SW480 (cell line): ENCODE measurements at regions not wholly inside any gene's neighbourhood (a gene's known extent, or its start where the extent isn't known, plus 50 kb on each side); places are given as distances from the start of the nearest gene placed in this dataset.
"Not testable (repeated sequence)": the region's sequence is repeated elsewhere in the genome, so short reads cannot be mapped to it uniquely, and the experiment has no call there.

Experiments
- DNase-seq: peaks from one replicate; pipeline ENCODE4 v3.0.0-alpha.2; 2016; ENCODE audit warnings: low spot score

- no peak for DNase-seq
Observed at GRCh38 chr1:60657926-60658325, 424.4 kb upstream of the NFIA start.

- no peak for DNase-seq
Observed at GRCh38 chr1:60655679-60656355, 426.5 kb upstream of the NFIA start.

DNA sequence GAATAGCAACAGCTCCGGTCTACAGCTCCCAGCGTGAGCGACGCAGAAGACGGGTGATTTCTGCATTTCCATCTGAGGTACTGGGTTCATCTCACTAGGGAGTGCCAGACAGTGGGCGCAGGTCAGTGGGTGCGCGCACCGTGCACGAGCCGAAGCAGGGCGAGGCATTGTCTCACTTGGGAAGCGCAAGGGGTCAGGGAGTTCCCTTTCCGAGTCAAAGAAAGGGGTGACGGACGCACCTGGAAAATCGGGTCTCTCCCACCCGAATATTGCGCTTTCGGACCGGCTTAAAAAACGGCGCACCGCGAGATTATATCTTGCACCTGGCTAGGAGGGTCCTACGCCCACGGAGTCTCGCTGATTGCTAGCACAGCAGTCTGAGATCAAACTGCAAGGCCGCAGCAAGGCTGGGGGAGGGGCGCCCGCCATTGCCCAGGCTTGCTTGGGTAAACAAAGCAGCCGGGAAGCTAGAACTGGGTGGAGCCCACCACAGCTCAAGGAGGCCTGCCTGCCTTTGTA, 442.3 kb upstream of the NFIA start:
- not testable (repeated sequence) for DNase-seq

GRCh38 chr1:60639287-60639686, 443.1 kb upstream of the NFIA start:
- no peak for DNase-seq

- no peak for DNase-seq
Observed at GRCh38 chr1:60637651-60638050, 444.7 kb upstream of the NFIA start.

- DNase-seq = no peak
Observed at GRCh38 chr1:60636946-60637345, 445.4 kb upstream of the NFIA start.

DNA sequence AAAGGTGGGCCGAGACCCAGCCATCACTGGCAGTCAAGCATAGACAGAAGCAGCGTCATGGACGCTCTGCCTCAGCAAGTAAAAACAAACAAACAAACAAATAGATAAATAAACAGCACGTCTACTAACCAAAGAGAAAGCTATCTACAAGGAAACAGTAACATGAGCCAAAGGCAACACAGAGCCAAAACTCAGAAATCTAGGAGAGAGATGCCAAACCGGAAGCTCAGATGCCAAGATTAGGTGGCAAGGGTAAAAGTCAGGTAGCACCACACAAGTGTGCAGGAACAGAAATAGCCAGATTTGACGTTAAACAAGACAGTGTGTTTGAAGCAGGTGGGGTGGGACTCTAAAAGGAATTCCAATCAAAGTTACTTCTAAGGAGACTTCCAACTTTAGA, 448.3 kb upstream of the NFIA start:
- no peak for DNase-seq

- DNase-seq = no peak
Observed at GRCh38 chr1:60622486-60622885, 459.9 kb upstream of the NFIA start.

- no peak for DNase-seq
Observed at GRCh38 chr1:60621368-60621851, 461.0 kb upstream of the NFIA start.

DNA sequence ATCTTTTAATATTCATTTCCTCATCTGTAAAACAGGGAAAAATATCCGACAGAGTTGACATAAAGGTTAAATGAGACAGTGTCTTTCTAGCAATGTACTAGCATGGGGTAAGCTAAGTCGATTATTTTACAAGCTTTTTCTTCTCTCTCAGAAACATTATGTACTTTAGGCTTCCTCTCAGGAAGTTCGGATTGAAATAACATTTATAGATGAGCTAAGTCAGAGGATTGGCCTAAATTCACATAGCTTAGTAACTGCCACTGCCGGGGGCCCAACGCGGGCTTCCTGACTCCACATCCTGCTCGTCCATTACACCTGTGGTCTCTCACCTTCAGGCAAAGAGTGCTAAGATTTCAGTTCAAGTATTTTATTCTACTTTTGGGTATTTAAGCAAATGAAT, 462.3 kb upstream of the NFIA start:
- no peak for DNase-seq

GRCh38 chr1:60619581-60619980, 462.8 kb upstream of the NFIA start:
- no peak for DNase-seq

GRCh38 chr1:60615666-60616065, 466.7 kb upstream of the NFIA start:
- DNase-seq = no peak

DNA sequence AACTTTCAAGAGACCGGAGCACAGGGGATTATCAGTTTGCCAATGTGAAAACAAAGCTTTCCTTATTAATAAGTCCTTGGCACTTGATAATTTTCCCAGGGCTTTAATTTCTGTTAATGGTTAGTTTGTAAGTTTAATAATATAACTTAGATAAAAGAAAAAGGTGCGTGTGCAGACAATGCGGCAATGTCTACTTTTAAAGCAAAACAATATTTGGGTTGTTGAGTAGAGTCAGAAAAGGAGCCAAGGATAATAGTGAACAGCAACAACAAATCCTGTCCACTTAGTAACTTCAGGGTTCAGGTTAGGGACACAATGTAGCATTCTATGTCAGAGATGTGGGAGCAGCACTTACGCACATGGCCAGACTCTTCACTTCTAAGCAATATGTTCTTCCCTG, 469.6 kb upstream of the NFIA start:
- no peak for DNase-seq

- not testable (repeated sequence) for DNase-seq
Observed at GRCh38 chr1:60606921-60607320, 475.4 kb upstream of the NFIA start.

DNA sequence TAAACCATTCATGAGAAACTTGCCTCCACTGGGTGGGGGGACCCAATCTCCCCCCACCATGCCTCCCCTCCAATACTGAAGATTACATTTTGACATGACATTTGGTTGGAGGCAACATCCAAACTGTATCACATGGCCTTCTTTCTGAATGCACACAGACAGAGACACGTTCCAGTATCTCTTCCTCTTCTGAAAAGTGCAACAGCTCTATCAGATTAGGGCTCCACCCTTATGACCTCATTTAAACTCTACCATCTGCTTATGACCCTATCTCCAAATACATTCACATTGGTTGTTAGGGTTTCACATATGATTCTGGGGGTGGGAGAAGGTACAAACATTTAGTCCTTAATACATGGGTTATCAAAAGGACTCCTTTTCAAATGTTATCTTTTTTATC, 481.8 kb upstream of the NFIA start:
- no peak for DNase-seq

GRCh38 chr1:60599574-60599973, 482.8 kb upstream of the NFIA start:
- DNase-seq = no peak

GRCh38 chr1:60598041-60598910, 484.1 kb upstream of the NFIA start:
- DNase-seq = no peak

GRCh38 chr1:60596791-60597750, 485.3 kb upstream of the NFIA start:
- DNase-seq = no peak

DNA sequence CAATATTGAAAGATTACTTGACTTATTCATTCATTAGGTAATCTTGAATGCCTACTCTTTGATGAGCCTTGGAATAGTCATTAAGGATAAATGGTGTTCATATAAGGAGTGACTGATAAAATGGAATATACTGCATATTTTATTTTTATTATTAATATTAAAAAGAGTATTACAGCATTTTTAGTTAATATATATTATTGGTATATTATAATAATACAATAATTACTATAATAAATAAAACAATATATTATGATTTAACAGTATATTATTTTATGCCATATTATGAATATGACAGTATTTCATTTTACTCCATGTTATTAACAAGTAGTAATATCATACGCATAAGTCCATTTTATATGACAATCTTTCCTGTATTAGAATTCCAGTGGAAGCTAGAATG, 490.8 kb upstream of the NFIA start:
- DNase-seq = no peak

DNA sequence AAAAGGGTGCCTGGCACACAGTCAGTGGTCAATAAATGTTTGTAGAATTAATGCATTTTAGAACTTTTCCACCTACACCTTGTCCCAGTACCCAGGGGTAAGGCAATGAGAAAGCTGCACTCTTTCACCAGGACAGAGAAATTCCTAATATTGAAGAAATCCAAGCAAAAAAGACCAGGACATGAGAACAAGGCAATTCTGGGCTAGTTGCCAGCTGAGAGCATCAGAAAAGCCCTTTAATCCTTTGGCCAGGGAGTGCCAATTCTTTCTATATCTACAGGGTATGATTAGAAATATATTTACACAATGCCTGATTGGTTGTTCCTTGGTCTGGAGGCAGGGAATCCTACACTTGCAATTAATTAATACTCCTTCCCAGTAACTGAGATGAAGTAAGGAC, 492.4 kb upstream of the NFIA start:
- DNase-seq = no peak

DNA sequence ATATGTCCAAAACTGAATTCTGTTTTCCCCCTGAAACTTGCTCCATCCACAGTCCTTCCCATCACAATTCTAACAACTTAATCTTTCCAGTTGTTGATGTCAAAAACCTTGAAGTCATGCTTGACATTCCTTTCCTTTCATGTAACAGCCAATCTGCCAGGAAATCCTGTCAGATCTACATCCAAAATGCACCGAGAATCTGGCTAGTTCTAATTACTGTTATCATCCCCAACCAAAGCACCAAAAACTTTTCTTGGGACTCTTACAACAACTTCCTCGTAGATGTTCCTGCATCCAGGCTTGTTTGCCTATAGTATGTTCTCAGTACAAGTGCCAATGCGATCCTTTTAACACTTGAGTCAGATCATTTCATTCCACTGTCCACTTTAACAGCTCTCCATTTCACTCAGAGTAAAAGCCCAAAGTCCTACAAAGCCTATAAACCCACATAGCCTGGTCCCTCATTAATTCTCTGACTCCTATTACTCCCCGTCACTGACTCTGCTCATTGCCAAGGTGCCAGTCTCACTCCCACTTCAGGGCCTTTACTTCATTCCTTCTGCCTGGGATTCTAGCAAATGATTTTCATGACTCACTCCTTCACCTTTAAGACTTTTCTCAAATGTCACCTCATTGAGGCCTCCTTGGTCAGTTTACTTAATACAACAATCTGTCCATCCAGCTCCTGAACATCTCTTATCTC, 493.2 kb upstream of the NFIA start:
- no peak for DNase-seq
